Choroid plexus epithelial cell (primary cell): ENCODE measurements at regions not wholly inside any gene's neighbourhood (a gene's known extent, or its start where the extent isn't known, plus 50 kb on each side); places are given as distances from the start of the nearest gene placed in this dataset.
A peak's percentile ranks its signal among the peaks of the same experiment; 100 is the strongest.

Experiments used
- DNase-seq: peaks from one replicate; pipeline ENCODE4 v3.0.0-alpha.2; 2010; ENCODE audit warnings: low read depth
- H3K4me3 ChIP-seq: 2 replicates; pipeline ENCODE4 v1.5.1; 2011; ENCODE audit warnings: low read depth, mild to moderate bottlenecking, control low read depth, low read length, moderate library complexity
- TF ChIP-seq, protein P1 (sequence below): conservative IDR thresholded peaks from 2 replicates; pipeline ENCODE4 v1.5.1; 2011; ENCODE audit warnings: low read depth, mild to moderate bottlenecking, control low read depth, inconsistent platforms, low read length, moderate library complexity

DNA sequence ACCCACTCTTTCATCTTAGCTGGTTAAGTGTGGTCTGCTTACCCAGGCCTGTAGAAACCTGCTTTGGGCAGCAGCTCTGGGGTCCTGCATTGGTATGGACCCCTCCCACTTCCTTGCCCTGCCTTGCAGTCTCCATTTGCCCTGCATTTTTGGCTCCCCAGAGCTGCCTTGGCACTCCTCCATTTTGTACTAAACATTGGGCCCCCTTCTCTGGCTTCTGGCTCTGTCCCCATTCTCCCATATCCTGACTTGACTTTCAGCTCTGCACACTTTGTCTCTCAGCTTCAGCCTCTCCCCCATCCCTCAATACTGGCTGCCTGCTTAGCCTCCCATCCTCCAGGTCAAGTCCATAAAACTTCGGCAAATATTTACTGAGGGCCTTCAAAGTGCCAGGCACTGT, 145.5 kb upstream of the PELI1 start:
- no peak for DNase-seq
- H3K4me3 ChIP-seq, result no peak overlapping the region
- TF ChIP-seq, protein P1, sequence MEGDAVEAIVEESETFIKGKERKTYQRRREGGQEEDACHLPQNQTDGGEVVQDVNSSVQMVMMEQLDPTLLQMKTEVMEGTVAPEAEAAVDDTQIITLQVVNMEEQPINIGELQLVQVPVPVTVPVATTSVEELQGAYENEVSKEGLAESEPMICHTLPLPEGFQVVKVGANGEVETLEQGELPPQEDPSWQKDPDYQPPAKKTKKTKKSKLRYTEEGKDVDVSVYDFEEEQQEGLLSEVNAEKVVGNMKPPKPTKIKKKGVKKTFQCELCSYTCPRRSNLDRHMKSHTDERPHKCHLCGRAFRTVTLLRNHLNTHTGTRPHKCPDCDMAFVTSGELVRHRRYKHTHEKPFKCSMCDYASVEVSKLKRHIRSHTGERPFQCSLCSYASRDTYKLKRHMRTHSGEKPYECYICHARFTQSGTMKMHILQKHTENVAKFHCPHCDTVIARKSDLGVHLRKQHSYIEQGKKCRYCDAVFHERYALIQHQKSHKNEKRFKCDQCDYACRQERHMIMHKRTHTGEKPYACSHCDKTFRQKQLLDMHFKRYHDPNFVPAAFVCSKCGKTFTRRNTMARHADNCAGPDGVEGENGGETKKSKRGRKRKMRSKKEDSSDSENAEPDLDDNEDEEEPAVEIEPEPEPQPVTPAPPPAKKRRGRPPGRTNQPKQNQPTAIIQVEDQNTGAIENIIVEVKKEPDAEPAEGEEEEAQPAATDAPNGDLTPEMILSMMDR, result no peak

DNA sequence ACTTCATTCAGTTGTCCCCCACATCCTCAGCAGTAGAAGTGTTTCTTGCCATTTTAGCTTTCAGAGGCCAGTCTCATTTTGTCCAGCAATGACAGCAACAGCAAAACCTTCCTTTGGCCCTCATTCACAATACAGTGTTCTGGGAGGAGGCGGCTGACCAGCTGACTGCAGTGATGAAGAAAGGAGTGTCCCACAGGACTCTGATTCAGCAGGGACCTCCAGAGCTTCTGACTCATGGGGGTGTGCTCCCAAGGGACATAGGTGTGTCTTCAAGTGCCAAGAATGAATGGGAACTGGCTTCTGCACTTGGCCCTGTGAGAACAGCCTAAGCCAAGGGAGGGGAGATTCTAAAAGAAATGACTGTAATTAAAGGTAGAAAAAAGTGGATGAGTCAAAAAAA, 147.0 kb upstream of the PELI1 start:
- DNase-seq, result peak; percentile 91
- no peak overlapping the region for H3K4me3 ChIP-seq
- TF ChIP-seq, protein P1, result no peak

DNA sequence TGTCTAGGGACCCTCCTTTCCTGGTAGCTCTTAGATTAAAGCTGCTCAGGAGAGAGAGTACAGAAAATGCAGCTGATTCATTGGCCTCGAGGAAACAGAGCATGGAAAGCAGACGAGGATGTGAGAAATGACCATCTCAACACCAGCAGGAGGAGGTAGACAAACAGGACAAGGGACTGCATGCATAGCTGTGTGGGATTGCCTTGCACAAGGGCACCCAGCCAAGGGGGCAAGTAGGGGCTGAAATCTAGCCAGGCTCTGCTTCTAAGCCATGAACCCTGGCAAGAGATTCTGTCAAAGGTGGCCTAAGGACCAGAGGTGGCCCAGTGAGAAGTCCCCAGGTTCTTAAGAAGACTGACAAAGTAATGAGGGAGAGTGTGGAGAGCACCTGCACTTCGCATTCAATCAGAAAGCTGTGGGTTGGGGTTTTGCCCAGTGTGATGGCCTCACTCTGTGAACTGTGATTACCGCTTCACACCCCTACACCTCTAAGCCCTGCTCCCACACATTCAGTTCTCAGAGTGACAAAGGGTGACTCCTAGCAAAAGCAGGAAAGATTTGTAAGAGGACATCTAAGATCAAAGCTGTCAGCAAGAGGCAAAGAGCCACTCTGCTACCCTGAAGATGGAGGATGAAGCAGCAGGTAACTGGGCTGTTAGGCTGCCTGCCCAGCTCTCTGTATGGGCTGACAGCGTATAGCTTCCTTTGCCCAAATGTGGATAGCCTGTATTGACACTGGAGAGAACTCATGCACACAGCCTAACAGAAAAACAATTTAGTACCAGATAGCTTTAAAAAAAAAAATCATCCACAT, 151.3 kb upstream of the PELI1 start:
- TF ChIP-seq, protein P1, result no peak
- DNase-seq, result no peak

DNA sequence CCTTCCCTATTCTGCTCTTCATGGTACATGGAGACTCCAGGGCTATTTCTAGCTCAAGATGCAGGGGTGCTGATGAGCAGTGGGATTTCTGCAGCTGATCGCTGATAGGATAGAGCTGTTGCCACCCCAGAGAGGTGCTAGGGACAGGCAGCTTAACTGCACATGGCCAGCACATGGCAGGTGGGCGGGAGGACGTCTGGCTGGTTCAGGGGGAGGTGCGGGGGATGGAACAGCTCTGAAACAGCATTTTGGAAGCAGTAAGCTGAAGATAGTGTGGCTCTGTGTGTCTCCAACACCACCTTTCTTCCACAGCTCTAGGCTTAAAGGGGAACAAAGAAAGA, 151.9 kb upstream of the PELI1 start:
- TF ChIP-seq, protein P1, result no peak
- no peak for DNase-seq
- no peak overlapping the region for H3K4me3 ChIP-seq

More for the DNA sequence above, 151.3 kb upstream of the PELI1 start:
- no peak overlapping the region for H3K4me3 ChIP-seq

DNA sequence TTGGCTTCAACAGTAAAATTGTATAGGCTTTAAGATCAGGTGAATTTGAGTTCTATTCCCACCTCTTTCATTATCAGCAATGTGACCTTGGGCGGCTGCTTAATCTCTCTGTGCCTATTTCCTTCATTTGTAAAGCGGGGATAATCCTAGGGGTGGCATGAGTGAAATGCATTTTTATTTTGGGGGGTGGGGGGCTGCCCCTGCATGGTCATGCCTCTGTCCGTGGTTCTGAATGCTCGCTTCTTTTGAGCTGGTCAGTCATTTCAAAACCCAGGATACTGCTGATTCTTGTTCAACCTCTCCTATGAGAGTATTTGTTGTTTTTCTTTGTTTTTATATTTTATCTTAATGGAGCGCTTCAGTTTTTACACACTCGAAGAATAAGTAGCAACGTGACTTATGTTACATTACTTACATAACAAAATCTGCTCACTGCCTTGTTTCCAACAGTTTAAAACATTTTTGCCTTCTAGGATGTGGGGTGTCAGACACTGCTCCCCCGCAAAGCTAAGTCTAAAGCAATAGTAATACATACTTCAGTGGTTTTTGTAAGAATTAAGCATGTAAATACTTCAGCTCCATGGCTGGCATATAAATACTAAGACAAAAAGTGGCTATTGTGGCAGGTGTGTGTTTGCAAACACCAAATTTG, 152.6 kb upstream of the PELI1 start:
- DNase-seq, result no peak
- TF ChIP-seq, protein P1, result no peak
- H3K4me3 ChIP-seq, result no peak overlapping the region

DNA sequence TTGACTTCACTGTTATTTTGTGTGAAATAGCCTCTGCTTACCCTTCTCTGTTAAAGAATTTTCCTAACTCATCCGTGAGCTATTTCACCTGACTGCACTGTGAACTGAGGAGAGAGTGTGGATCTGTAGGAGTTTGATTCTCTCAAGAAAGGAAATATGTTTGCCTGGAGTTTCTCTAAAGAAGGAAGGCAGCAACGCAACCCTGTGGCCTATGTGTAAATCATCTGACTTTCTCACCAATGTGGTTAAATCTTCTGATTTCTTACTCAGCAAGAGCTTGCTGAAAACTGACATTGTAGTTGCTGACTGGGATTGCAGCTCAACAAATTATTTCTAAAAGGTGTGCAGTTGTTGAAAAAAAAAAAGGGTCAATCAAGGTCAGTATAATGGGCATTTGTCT, 153.9 kb upstream of the PELI1 start:
- H3K4me3 ChIP-seq, result no peak overlapping the region
- TF ChIP-seq, protein P1, result no peak
- DNase-seq, result peak; percentile 26

DNA sequence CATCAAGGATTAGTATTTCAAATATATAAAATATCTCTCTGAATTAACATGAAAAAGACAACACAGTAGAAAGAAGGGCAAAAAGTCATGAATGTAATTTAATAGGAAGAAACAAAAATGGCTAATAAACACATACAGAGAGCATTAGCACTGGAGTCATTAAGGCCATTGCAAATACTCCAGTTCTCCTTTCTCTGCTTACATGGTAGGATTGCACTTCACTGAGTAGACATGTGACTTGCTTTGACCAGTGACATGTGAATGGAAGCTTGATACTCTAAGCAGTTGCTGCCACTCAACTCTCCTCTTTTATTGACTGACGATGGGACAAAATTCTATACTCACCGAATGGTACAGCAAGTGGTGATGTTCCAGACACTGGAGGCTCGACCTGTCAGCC, 153.9 kb upstream of the LGALSL start:
- no peak overlapping the region for H3K4me3 ChIP-seq
- no peak for DNase-seq
- TF ChIP-seq, protein P1, result no peak
